Caco-2 (cell line): ENCODE measurements at regions not wholly inside any gene's neighbourhood (a gene's known extent, or its start where the extent isn't known, plus 50 kb on each side); places are given as distances from the start of the nearest gene placed in this dataset.

Experiments
- BruUV-seq: library from RNA; stranded (reverse); fragments of 400-500 nt; replicated peaks from 2 replicates; lab custom pipeline; 2021; lab: Mats Ljungman, UMichigan
- CTCF ChIA-PET: fragments of 300-600 bp; sonication (Branson Sonifier 250); formaldehyde crosslinking; loops from one replicate; lab custom pipeline; 2022; ENCODE audit warnings: antibody characterized with exemption; lab: Charles Lee
- POLR2A ChIA-PET: fragments of 300-600 bp; sonication (Branson Sonifier 250); formaldehyde crosslinking; loops from one replicate; lab custom pipeline; 2022; ENCODE audit warnings: antibody characterized with exemption; lab: Charles Lee
- DNase-seq, 2 experiments: peaks; one replicate each; pipeline versions ENCODE4 v3.0.0 to v3.0.0-alpha.2; 2020 to 2022
- H3K27me3 ChIP-seq: replicated peaks from 2 replicates; pipeline ENCODE4 v1.6.0; 2011; ENCODE audit warnings: low read length; ENCODE audit not compliant: control insufficient read depth, insufficient read depth
- H3K36me3 ChIP-seq: 2 replicates; pipeline ENCODE4 v1.5.1; 2011; ENCODE audit warnings: low read length; ENCODE audit not compliant: control insufficient read depth, insufficient read depth
- H3K4me1 ChIP-seq: fragments of 250-450 bp; sonication (Bioruptor Pico); 2 replicates; pipeline ENCODE4 v1.5.1; 2020; ENCODE audit warnings: mild to moderate bottlenecking
- H3K4me3 ChIP-seq: 2 replicates; pipeline ENCODE4 v1.5.1; 2011; ENCODE audit warnings: low read depth, mild to moderate bottlenecking, control low read depth, low read length
- H3K9me3 ChIP-seq: fragments of 250-450 bp; sonication (Bioruptor Pico); 2 replicates; pipeline ENCODE4 v1.5.1; 2020; ENCODE audit warnings: mild to moderate bottlenecking, moderate library complexity
- H3K27ac Mint-ChIP-seq: one replicate; pipeline ENCODE4 v1.8.0; 2022; ENCODE audit warnings: mixed read lengths; ENCODE audit not compliant: unreplicated experiment
- H3K27me3 Mint-ChIP-seq: one replicate; pipeline ENCODE4 v1.8.0; 2022; ENCODE audit warnings: mixed read lengths; ENCODE audit not compliant: insufficient read depth, unreplicated experiment
- H3K36me3 Mint-ChIP-seq: one replicate; pipeline ENCODE4 v1.8.0; 2022; ENCODE audit warnings: mild to moderate bottlenecking, mixed read lengths; ENCODE audit not compliant: insufficient read depth, unreplicated experiment
- H3K4me1 Mint-ChIP-seq: one replicate; pipeline ENCODE4 v1.8.0; 2022; ENCODE audit warnings: low read depth, mixed read lengths; ENCODE audit not compliant: unreplicated experiment
- H3K4me3 Mint-ChIP-seq: one replicate; pipeline ENCODE4 v1.8.0; 2022; ENCODE audit warnings: mild to moderate bottlenecking, moderate library complexity, mixed read lengths; ENCODE audit not compliant: unreplicated experiment
- H3K9me3 Mint-ChIP-seq: one replicate; pipeline ENCODE4 v1.8.0; 2022; ENCODE audit warnings: mixed read lengths; ENCODE audit not compliant: unreplicated experiment
- CTCF ChIP-seq, 2 experiments: fragments of 200-600 bp in 1 of 2; IDR thresholded peaks; 1 replicate in 1 of 2; 2 replicates in 1 of 2; pipeline versions ENCODE4 v1.5.1 to v1.8.0; 2011 to 2022; ENCODE audit warnings: antibody characterized with exemption in 1 of 2, control low read depth in 1 of 2, inconsistent platforms in 1 of 2, low read depth in 1 of 2, low read length in 1 of 2, mild to moderate bottlenecking in 1 of 2, moderate library complexity in 1 of 2; ENCODE audit not compliant: insufficient read depth in 1 of 2, severe bottlenecking in 1 of 2, unreplicated experiment in 1 of 2
- intact Hi-C: fragments of 100-400 bp; cut with micrococcal nuclease; formaldehyde crosslinking; loops from one replicate; pipeline ENCODE4 v1.10.0; 2022; ENCODE audit not compliant: unreplicated experiment

- Mint-ChIP-seq H3K27ac (no peak overlapping the region), H3K4me1 (no peaks in the 10 kb centered on the region), H3K36me3 (no peaks in the 10 kb centered on the region), H3K27me3 (peaks cover 16% of the 10 kb centered on the region), H3K4me3 (no peak overlapping the region), H3K9me3 (no peaks in the 10 kb centered on the region)
- no TSS peak for BruUV-seq
- H3K4me1 ChIP-seq = no peaks in the 10 kb centered on the region
- no peak for DNase-seq
- no peaks in the 10 kb centered on the region for H3K36me3 ChIP-seq
- H3K9me3 ChIP-seq = no peaks in the 10 kb centered on the region
- no peaks in the 10 kb centered on the region for H3K27me3 ChIP-seq
- TF ChIP-seq CTCF (IDR thresholded peaks at IDR 0.05; ENCODE audit: insufficient read depth in 1 of 2, low read depth in 1 of 2, low read length in 1 of 2, severe bottlenecking in 1 of 2, unreplicated experiment in 1 of 2) = no peak
- intact Hi-C loops = no loop called here
- H3K4me3 ChIP-seq = no peak overlapping the region
- ChIA-PET CTCF (no interaction called here), POLR2A (no interaction called here)
Measured at GRCh38 chr11:112847568-112847967, 113.7 kb upstream of the NCAM1 start.

GRCh38 chr11:112852143-112852866 is 108.9 kb upstream of the NCAM1 start:
- Mint-ChIP-seq H3K4me1 (no peaks in the 10 kb centered on the region), H3K4me3 (no peak overlapping the region), H3K9me3 (no peaks in the 10 kb centered on the region), H3K36me3 (no peaks in the 10 kb centered on the region), H3K27me3 (peaks cover 26% of the 10 kb centered on the region), H3K27ac (no peak overlapping the region)
- H3K4me1 ChIP-seq = no peaks in the 10 kb centered on the region
- CTCF ChIA-PET = interaction anchor here (0.7 kb wide), 1 partner anchor 17 kb away, joined by 4 read pairs; no protein-coding TSS in a partner anchor
- no peak for DNase-seq
- no peak overlapping the region for H3K4me3 ChIP-seq
- POLR2A ChIA-PET = no interaction called here
- H3K9me3 ChIP-seq = no peaks in the 10 kb centered on the region
- TF ChIP-seq CTCF (IDR thresholded peaks at IDR 0.05; ENCODE audit: insufficient read depth in 1 of 2, low read depth in 1 of 2, low read length in 1 of 2, severe bottlenecking in 1 of 2, unreplicated experiment in 1 of 2) = no peak
- no TSS peak for BruUV-seq
- H3K36me3 ChIP-seq = no peaks in the 10 kb centered on the region
- H3K27me3 ChIP-seq = no peaks in the 10 kb centered on the region
- intact Hi-C loops = no loop called here

GRCh38 chr11:112856133-112856532 is 105.1 kb upstream of the NCAM1 start:
- no peaks in the 10 kb centered on the region for H3K36me3 ChIP-seq
- H3K4me3 Mint-ChIP-seq = no peak overlapping the region
- POLR2A ChIA-PET = no interaction called here
- H3K9me3 ChIP-seq = peaks cover 8% of the 10 kb centered on the region
- H3K4me1 ChIP-seq = no peaks in the 10 kb centered on the region
- TF ChIP-seq CTCF (IDR thresholded peaks at IDR 0.05; ENCODE audit: insufficient read depth in 1 of 2, low read depth in 1 of 2, low read length in 1 of 2, severe bottlenecking in 1 of 2, unreplicated experiment in 1 of 2) = no peak
- no peaks in the 10 kb centered on the region for H3K4me1 Mint-ChIP-seq
- H3K27ac Mint-ChIP-seq = no peak overlapping the region
- no TSS peak for BruUV-seq
- no peaks in the 10 kb centered on the region for H3K27me3 ChIP-seq
- H3K27me3 Mint-ChIP-seq = peaks cover 34% of the 10 kb centered on the region
- no peaks in the 10 kb centered on the region for H3K36me3 Mint-ChIP-seq
- H3K9me3 Mint-ChIP-seq = peaks cover 12% of the 10 kb centered on the region
- intact Hi-C loops = no loop called here
- CTCF ChIA-PET = no interaction called here
- H3K4me3 ChIP-seq = no peak overlapping the region
- no peak for DNase-seq
